Activated naive CD4-positive, alpha-beta T cell treated with anti-CD3 and anti-CD28 coated beads, Interleukin-2, amount 50 U/mL, for 24 hours (primary cell): ENCODE measurements at regions not wholly inside any gene's neighbourhood (a gene's known extent, or its start where the extent isn't known, plus 50 kb on each side); places are given as distances from the start of the nearest gene placed in this dataset.
"Not testable (repeated sequence)": the region's sequence is repeated elsewhere in the genome, so short reads cannot be mapped to it uniquely, and the experiment has no call there.

ENCODE experiments used
- H3K27ac Mint-ChIP-seq: one replicate; pipeline ENCODE4 v1.8.0; 2021; ENCODE audit warnings: mild to moderate bottlenecking, mixed read lengths
- H3K27me3 Mint-ChIP-seq: one replicate; pipeline ENCODE4 v1.8.0; 2021; ENCODE audit warnings: mixed read lengths
- H3K36me3 Mint-ChIP-seq: one replicate; pipeline ENCODE4 v1.8.0; 2021; ENCODE audit warnings: mixed read lengths
- H3K4me1 Mint-ChIP-seq: one replicate; pipeline ENCODE4 v1.8.0; 2021; ENCODE audit warnings: mixed read lengths
- H3K4me3 Mint-ChIP-seq: one replicate; pipeline ENCODE4 v1.8.0; 2021; ENCODE audit warnings: mild to moderate bottlenecking, mixed read lengths
- H3K9me3 Mint-ChIP-seq: one replicate; pipeline ENCODE4 v1.8.0; 2021; ENCODE audit warnings: mixed read lengths

DNA sequence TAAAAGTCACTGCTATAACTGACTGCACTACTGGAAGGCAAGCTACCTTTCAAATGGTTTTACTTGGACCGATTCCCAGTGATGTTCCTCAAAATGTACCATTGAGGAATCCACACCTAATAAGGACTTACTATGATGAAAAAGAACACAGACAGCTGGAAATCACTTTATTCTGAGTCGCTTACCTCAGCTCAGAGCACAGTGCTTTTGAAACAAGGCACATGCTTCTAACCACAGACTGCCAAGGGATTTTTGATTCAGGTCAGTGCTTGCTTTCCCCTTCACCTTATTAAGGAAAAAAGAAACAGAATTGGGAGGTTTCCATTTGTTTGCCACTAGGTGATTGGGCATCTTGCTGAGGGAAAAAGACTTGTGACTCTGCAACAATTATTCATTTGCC, 707.5 kb upstream of the FSHR start:
- H3K4me1 Mint-ChIP-seq, result no peaks in the 10 kb centered on the region
- no peaks in the 10 kb centered on the region for H3K36me3 Mint-ChIP-seq
- H3K9me3 Mint-ChIP-seq, result no peaks in the 10 kb centered on the region
- no peak overlapping the region for H3K27ac Mint-ChIP-seq
- H3K4me3 Mint-ChIP-seq, result no peak overlapping the region
- H3K27me3 Mint-ChIP-seq, result no peaks in the 10 kb centered on the region

DNA sequence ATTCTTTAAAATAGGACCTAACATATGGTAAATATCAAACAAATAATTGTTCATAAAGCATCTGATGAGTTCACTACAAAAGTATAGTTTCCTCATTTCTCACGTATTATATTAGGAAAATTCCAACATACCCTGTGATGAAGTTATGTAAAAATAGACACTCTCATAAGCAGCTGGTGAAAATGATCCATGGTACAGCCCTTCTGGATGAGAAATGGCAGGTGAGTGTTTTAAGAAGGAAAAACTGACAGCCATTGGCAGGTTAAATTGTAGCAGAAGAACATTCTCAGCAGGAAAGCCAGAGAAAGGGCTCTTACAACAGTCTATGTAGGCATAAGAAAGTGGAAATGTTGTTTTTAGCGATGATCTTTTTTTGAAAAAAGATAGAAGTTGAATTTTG, 706.5 kb upstream of the FSHR start:
- H3K27ac Mint-ChIP-seq, result no peak overlapping the region
- no peak overlapping the region for H3K4me3 Mint-ChIP-seq
- H3K36me3 Mint-ChIP-seq, result no peaks in the 10 kb centered on the region
- no peaks in the 10 kb centered on the region for H3K9me3 Mint-ChIP-seq
- H3K4me1 Mint-ChIP-seq, result no peaks in the 10 kb centered on the region
- no peaks in the 10 kb centered on the region for H3K27me3 Mint-ChIP-seq

DNA sequence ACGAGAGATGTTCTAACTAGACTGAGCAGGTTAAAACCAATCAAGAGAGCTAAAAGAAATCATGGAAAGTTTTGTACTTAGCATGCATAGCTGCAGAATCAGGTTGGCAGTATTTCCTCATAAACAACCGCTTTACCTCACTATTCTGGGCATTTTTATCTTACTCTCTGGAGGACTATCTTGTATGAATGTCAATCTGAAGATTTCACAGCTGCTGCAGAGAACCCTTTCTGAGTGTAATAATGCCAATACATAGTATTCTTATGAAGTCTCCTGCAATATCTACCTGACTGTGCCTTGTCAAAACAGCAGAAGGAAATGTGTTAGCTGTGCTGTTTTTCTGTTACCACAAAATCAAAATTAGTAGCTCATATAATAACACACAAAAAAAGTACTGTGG, 705.9 kb upstream of the FSHR start:
- Mint-ChIP-seq H3K27ac (no peak overlapping the region), H3K27me3 (no peaks in the 10 kb centered on the region), H3K4me1 (no peaks in the 10 kb centered on the region), H3K4me3 (no peak overlapping the region), H3K36me3 (no peaks in the 10 kb centered on the region), H3K9me3 (no peaks in the 10 kb centered on the region)

DNA sequence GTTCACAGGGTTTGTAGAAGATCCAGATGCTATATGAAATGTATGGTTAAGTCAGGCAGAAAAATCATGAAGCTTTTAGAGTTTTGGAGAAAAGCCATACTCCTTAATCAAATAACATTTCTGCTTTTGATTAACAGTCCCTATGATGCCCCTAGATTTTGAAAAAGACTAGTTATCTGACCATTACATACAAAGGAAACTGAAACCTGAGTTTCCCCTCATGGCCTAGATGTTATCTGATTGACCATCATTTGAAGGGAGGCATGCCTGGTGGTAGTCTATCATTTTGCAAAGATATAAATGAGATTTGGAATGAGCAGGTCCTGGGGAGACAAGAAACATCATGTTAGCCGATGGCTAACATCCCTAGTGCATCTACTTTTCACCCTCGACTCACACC, 704.3 kb upstream of the FSHR start:
- Mint-ChIP-seq H3K27ac (no peak overlapping the region), H3K4me1 (no peaks in the 10 kb centered on the region), H3K36me3 (no peaks in the 10 kb centered on the region), H3K27me3 (no peaks in the 10 kb centered on the region), H3K4me3 (no peak overlapping the region), H3K9me3 (no peaks in the 10 kb centered on the region)

DNA sequence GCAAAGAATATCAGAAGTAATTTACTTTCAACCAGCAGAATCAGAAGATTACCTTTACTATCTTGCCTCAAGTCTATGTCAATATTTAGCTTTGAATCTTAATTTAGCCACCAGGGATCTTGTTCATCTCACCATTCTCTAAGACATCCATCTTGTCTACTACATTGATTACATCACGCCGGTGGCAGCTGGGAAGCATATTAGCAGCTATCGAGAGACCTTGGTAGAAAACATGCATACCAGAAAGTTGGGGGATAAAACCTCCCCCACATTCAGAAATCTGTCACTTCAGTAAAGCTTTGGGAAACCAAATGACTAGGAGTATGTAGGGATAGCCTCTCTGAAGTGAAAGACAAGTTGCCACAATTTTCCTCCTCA, 703.8 kb upstream of the FSHR start:
- Mint-ChIP-seq H3K9me3 (no peaks in the 10 kb centered on the region), H3K4me1 (no peaks in the 10 kb centered on the region), H3K27me3 (no peaks in the 10 kb centered on the region), H3K36me3 (no peaks in the 10 kb centered on the region), H3K4me3 (no peak overlapping the region), H3K27ac (no peak overlapping the region)

DNA sequence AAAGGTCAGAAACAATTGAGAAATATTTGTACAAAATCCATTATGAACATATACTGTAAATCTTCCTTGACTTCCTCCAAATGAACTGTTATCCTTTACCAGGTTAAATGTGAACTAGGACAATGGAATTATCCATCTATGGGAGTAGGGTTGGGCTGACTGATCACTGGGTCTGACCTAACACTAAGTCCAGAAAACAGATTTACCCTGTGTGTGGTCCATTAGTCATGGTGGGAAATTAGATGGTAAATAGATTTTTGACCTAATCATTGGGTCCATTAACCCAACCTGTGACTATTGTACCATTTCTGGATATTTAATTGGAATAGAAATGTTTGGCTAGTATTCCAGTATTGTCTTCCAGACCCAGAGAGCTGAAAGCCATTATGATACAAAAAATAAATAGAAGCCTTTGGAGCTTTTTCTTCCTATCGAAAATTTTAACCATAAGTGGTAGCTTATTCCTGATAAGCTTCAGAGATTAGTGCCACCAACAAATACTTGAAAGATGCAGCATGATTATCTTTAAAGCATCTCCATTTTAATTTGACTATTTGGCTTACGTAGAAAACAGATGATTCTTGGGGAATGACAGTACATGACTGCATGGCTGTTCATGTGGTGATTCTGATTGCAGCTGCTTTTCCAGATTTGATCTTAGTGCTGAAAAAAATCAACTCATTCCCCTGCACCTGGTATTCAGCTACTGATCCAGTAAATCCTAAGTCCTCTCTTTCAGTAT, 703.2 kb upstream of the FSHR start:
- H3K27ac Mint-ChIP-seq, result no peak overlapping the region
- no peaks in the 10 kb centered on the region for H3K27me3 Mint-ChIP-seq
- H3K4me1 Mint-ChIP-seq, result no peaks in the 10 kb centered on the region
- H3K4me3 Mint-ChIP-seq, result no peak overlapping the region
- no peaks in the 10 kb centered on the region for H3K36me3 Mint-ChIP-seq
- no peaks in the 10 kb centered on the region for H3K9me3 Mint-ChIP-seq

DNA sequence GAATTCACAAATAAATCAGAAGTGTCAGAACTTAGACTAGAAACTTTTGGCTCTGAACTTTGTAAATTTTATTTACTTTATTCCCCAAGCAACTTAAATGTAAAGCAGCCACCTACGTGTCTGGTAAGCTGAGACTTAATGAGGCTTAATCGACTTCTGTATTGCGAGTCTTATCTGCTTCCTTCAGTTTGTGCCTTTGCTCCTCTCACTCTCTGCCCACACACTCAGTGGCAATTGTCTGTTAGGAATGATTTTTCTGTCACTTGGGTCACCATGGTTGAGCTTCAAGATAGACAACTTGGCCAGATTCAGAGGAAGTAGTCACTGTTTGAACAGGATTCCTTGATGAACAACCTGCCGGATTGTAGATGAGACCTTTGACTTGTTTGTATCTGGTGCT, 691.4 kb upstream of the FSHR start:
- Mint-ChIP-seq H3K9me3 (peaks cover 5% of the 10 kb centered on the region), H3K4me3 (no peak overlapping the region), H3K4me1 (no peaks in the 10 kb centered on the region), H3K36me3 (no peaks in the 10 kb centered on the region), H3K27me3 (no peaks in the 10 kb centered on the region), H3K27ac (no peak overlapping the region)

DNA sequence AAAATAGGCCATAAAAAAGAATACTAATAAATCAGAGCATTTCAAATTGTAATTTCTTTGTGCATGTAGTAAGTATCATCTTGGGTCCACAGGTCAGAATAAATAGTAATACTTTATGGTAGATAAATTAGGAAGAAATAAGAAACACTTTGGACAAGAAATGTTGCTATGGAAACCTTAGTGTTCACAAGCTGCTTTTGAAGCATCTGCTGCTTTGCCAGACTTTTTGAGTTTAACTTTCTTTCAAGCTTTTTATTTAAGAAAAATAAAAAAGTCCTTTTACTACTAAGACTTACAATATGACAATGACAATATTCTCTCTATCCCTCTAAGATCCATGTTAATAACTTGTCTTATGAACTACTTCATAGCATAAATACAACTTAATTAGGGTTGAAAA, 690.7 kb upstream of the FSHR start:
- Mint-ChIP-seq H3K27ac (no peak overlapping the region), H3K4me1 (no peaks in the 10 kb centered on the region), H3K36me3 (no peaks in the 10 kb centered on the region), H3K9me3 (peaks cover 5% of the 10 kb centered on the region), H3K4me3 (no peak overlapping the region), H3K27me3 (no peaks in the 10 kb centered on the region)

DNA sequence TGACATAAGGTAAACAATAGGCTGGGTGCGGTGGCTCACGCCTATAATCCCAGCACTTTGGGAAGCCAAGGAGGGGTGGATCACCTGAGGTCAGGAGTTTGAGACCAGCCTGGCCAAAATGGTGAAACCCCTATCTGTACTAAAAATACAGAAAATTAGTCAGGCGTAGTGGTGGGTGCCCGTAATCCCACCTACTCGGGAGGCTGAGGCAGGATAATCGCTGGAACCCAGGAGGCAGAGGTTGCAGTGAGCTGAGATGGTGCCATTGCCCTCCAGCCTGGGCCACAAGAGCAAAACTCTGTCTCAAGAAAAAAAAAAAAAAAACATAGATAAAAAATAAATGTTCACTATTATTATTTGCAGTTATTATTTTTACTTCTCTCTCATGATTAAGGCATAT, 689.8 kb upstream of the FSHR start:
- H3K27me3 Mint-ChIP-seq, H3K27ac Mint-ChIP-seq, H3K9me3 Mint-ChIP-seq, H3K36me3 Mint-ChIP-seq, H3K4me1 Mint-ChIP-seq, H3K4me3 Mint-ChIP-seq: not testable (repeated sequence)

DNA sequence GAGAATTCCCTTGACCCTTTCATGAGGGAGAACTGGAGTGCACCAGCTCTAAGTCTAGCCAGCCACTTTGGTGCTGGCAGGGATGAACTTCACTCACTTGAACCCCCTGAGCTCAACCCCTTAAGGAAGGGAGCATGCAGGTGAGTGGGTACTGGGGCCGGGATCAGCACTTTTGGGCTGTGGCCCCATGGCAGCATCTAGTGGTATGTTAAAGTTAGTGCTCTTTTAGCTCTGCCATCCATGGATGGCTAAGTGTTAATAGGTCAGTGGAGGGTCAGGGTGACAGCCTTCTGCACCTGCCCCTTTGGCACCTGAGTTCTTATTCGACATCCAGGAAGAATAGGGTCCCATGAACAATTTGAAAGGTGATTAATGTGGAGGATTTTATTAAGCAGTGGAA, 689.0 kb upstream of the FSHR start:
- H3K27ac Mint-ChIP-seq, result no peak overlapping the region
- no peak overlapping the region for H3K4me3 Mint-ChIP-seq
- H3K27me3 Mint-ChIP-seq, result no peaks in the 10 kb centered on the region
- H3K9me3 Mint-ChIP-seq, result peaks cover 5% of the 10 kb centered on the region
- H3K4me1 Mint-ChIP-seq, result no peaks in the 10 kb centered on the region
- no peaks in the 10 kb centered on the region for H3K36me3 Mint-ChIP-seq

DNA sequence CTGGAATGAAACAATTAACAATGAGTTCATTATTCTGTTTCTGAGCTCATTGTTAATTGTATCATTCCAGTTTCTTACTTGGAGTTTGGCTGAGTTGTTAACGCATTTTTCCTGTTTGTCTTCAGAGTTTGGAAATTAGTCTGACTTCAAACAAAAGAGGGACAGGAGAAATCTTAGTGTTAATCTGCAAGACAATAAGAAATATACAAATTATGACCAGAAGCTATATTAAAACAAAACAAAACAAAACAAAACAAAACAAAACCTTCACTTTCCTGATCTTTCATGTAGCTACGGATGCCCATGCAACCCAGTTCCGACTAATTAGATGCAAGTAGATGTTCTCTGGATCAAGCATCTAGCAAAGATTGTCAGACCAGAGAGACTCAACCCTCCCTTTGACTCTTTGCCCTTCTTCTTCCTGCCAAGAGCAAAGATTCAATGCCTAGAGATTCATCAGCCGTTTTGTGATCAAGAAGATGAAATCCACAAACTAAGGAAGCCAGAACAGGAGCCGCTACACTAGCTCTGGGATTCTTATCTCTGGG, 686.2 kb upstream of the FSHR start:
- Mint-ChIP-seq H3K27ac (no peak overlapping the region), H3K9me3 (peaks cover 5% of the 10 kb centered on the region), H3K27me3 (no peaks in the 10 kb centered on the region), H3K4me1 (no peaks in the 10 kb centered on the region), H3K36me3 (no peaks in the 10 kb centered on the region), H3K4me3 (no peak overlapping the region)

DNA sequence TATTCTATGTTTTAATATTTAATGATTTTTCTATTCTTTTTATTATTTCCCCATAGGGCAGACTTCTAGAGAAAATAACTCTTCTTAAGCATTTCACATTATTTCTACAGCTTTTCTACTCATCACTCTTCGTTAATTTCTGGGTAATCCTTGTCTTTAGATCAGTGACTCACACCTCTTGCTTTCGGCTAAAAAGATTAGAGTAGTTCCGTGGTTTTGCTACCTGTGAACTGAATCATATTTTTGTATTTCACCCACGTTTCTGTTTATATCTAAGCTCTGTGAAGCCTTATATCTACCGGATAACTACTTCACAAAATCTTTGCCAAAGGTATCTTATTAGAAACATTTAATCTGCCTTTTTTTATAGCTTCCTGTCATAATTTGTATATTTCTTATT, 685.5 kb upstream of the FSHR start:
- no peaks in the 10 kb centered on the region for H3K4me1 Mint-ChIP-seq
- H3K27me3 Mint-ChIP-seq, result no peaks in the 10 kb centered on the region
- no peaks in the 10 kb centered on the region for H3K36me3 Mint-ChIP-seq
- H3K9me3 Mint-ChIP-seq, result peaks cover 5% of the 10 kb centered on the region
- H3K27ac Mint-ChIP-seq, result no peak overlapping the region
- no peak overlapping the region for H3K4me3 Mint-ChIP-seq

DNA sequence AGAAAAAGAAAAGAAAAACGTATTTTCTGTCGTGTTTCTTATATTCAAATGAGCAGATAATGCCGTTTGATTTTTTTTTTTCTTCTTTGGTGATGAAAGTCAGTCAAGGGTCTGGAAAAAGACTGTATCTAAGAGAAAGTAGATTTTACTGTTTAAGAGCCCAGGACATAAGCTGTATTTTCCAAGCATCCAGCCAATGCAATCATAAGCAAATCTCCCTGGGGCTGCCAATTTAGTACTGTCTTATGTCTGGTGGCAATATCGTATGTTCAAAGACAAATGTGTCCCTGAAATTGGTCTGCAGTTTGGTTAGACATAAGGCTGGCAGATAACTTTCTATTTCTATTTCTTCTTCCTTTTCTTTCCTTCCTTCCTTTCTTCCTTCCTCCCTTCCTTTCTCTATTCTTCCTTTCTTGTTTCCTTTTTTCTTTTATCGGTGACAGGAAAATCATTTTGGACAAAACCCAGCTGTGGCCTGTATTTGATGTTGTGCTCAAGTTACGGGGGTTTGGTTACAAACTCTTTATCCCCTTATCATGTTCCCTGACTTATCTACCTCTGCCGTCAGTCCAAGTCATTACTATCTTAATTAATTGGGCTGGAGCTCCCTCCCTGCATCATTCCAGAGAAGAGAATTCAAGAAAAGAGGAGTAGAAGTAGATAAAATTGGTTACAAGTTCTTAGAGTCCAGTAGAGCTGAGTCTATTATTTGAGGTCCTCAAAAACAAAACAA, 683.4 kb upstream of the FSHR start:
- Mint-ChIP-seq H3K4me3 (no peak overlapping the region), H3K36me3 (no peaks in the 10 kb centered on the region), H3K27me3 (no peaks in the 10 kb centered on the region), H3K27ac (no peak overlapping the region), H3K9me3 (peaks cover 5% of the 10 kb centered on the region), H3K4me1 (no peaks in the 10 kb centered on the region)

DNA sequence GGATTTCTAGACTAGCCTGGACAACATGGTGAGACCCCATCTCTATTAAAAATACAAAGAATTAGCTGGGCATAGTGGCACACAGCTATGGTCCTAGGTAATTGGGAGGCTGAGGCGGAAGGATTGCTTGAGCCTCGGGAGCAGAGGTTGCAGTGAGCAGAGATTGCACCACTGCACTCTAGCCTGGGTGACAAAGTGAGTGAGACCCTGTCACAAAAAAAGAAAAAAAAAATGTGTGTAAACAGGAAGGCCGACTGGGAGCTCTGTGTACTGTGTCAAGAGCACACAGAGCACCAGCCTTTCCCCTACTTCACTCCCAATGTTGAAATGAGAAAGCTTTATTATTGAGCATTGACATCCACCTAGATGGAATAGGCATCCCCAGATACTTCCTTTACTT, 681.7 kb upstream of the FSHR start:
- Mint-ChIP-seq H3K27ac (no peak overlapping the region), H3K27me3 (no peaks in the 10 kb centered on the region), H3K9me3 (peaks cover 3% of the 10 kb centered on the region), H3K36me3 (no peaks in the 10 kb centered on the region), H3K4me1 (no peaks in the 10 kb centered on the region), H3K4me3 (no peak overlapping the region)

DNA sequence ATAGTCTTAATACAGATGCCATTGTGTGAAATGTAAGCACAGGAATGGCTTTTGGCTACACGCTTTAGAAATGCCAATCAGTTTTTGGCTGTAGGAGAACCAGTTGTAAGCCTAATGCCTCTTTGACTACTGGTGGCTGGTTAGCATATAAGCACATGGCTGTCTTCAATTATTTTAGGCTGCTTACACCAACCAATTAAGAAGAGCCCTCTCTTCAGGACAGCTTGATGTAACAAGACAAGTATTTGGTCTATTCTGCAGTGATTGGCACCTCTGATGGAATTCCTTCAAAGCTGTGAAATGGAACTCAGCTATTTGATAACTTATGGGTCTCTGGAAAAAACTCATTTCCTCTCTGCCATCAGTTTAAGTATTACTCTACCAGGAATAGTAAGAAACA, 680.1 kb upstream of the FSHR start:
- no peaks in the 10 kb centered on the region for H3K4me1 Mint-ChIP-seq
- H3K4me3 Mint-ChIP-seq, result no peak overlapping the region
- no peaks in the 10 kb centered on the region for H3K36me3 Mint-ChIP-seq
- H3K27ac Mint-ChIP-seq, result no peak overlapping the region
- H3K27me3 Mint-ChIP-seq, result no peaks in the 10 kb centered on the region
- peaks cover 3% of the 10 kb centered on the region for H3K9me3 Mint-ChIP-seq

DNA sequence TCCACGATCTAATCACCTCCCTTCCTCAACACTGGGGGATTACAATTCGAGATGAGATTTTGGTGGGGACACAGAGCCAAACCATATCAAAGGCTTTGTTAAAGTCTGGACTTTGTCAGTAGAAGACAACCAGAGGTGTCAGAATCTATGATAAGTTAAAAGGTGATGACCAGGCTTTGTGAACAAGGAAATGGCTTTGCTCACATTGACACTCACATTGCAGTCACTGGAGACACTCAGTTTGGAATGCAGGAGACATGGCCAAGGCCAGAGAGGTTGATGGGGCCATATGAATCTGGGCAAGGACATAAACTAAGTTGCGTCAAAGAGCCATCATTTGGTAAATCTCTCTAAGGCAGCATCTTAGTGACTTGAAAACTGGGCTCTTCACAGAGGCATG, 678.2 kb upstream of the FSHR start:
- Mint-ChIP-seq H3K9me3 (peaks cover 3% of the 10 kb centered on the region), H3K36me3 (no peaks in the 10 kb centered on the region), H3K4me1 (no peaks in the 10 kb centered on the region), H3K27ac (no peak overlapping the region), H3K4me3 (no peak overlapping the region), H3K27me3 (no peaks in the 10 kb centered on the region)
